ENCODE measurements at regions not wholly inside any gene's neighbourhood (a gene's known extent, or its start where the extent isn't known, plus 50 kb on each side); places are given as distances from the start of the nearest gene placed in this dataset.

- TF ChIP-seq RCOR1 (IDR thresholded peaks at IDR 0.05; ENCODE audit: low read length) (no peak), NRF1 (IDR thresholded peaks at IDR 0.05; ENCODE audit: low read depth, low read length) (no peak), CTCF (IDR thresholded peaks at IDR 0.05) (no peak), RFX5 (IDR thresholded peaks at IDR 0.05; ENCODE audit: low read length) (no peak), YY1 (IDR thresholded peaks at IDR 0.05; ENCODE audit: low read depth) (no peak), POLR2AphosphoS5 (IDR thresholded peaks at IDR 0.05; ENCODE audit: low read depth, low read length) (no peak), PBX3 (IDR thresholded peaks at IDR 0.05) (no peak), REST (IDR thresholded peaks at IDR 0.05; ENCODE audit: low read depth, low read length) (no peak), FOXJ3 (CRISPR knock-in tag; IDR thresholded peaks at IDR 0.05) (no peak)
Measured at GRCh38 chr14:104230946-104231345, 92.6 kb downstream of the KIF26A start.

Measured in SK-N-SH (cell line).